ENCODE measurements at regions not wholly inside any gene's neighbourhood (a gene's known extent, or its start where the extent isn't known, plus 50 kb on each side); places are given as distances from the start of the nearest gene placed in this dataset.

DNA sequence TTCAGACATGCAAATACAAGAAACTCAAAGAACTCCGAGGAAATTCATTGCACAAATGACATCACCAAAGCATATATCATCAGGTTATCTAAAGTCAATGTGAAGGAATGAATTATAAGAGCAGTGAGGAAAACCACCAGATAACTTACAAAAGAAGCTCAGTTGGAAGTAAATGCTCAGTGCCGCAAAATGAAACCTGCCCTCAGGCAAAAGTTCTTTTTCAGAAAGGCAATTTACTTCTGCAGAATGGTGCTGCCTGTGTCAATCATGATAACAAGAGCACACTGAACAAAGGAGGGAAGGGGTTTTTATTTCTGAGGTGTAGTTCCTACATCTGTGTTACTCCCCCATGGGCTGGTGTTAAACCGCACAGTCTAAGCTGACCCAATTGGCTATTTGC lies 550.6 kb upstream of the SEMA3D start:
- FAIRE-seq = no peak

DNA sequence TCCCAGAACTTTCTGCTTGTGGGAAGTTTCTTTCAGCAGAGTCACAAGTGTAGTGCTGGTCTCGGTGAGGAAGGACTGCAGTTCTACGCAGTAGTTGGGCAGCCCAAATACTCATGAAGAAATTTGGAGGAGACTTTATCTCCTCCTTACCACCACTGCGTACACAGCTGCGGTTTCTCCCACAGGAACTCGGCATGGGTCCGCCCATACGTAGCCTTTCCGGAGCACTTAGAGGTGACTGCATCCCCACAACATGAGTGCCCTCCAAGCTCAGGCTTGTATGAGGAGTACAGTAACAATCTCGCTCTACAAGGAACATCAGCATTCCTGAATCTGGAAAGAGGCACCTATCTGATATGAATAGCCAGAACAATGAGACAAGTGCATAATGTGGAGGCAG lies 549.2 kb upstream of the SEMA3D start:
- DNase-seq (ENCODE audit: insufficient read length, low spot score) (no peak), FAIRE-seq (no peak)

More for the DNA sequence above, 550.6 kb upstream of the SEMA3D start:
- no peak for DNase-seq (ENCODE audit: insufficient read length, low spot score)

DNA sequence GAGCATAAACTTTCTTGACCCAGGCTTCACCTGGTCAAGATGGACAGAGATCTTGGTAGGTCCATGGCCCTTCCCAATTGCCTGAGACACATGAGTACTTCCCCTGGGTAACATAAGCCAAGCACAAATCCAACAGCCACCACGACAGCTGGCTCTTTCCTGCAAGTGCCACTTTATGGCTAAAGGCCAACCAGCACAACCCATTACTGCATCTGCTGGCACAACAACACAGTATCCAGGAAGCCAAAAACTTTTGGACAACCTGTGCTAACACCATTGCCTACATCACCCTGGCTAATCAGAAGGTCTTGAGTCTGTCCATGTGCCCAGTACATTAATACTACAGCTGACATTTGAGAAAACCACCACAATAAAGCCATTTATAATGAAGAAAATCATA lies 548.0 kb upstream of the SEMA3D start:
- DNase-seq (ENCODE audit: insufficient read length, low spot score) (no peak), FAIRE-seq (no peak)

DNA sequence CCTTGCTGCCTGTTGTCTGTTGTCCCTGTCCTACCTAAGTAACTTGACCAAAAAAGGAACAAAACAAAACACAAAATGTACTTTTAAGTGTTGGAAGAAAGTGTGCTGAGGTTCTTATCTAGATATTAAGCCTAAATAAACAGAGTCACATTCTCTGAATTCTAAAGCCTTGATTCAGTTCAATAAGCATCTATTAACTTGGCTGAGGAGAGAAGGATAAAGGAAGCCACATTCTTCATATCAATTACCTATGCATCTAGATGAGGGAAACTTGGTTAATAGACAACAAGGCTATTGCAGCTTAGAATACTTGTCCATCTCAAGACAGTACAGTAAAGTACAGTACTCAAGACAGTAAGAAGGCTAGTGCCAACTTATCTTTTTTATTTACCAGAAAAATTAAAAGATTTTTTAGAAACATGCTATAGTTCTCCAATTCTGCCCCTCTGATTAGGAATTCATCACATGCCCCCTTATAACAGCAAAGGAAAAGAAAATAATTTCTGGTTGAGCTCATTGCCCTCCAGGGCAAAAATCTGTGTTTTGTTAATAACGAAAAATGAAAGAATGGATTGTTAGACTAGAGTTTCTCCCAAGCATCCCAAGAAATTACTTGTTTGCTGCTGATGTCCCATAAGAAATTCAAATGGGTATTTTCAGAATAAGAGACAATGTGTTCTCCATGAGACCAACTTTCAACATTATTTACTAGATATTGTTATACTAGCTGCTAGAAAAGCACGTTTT lies 546.5 kb upstream of the SEMA3D start:
- DNase-seq (ENCODE audit: insufficient read length, low spot score) = no peak
- no peak for FAIRE-seq

DNA sequence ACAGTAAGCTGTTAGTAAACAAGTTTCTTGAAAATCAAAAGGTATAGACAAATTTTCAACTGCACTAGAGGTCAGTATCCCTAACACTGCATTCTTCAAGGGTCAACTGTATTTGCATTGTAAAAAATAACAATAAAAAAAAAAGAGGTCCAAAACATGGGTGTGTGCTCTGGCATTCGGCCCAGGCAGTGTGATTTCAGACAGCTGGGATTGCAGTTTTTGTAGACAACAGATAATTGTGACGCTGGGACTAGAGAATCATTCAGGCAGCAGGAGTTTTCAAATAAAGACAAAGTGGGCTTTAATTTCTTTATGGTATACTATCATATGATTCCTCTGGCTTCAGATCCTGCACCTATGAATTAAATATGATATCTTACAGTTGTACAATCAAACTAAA lies 543.2 kb upstream of the SEMA3D start:
- DNase-seq (ENCODE audit: insufficient read length, low spot score) (no peak), FAIRE-seq (no peak)

DNA sequence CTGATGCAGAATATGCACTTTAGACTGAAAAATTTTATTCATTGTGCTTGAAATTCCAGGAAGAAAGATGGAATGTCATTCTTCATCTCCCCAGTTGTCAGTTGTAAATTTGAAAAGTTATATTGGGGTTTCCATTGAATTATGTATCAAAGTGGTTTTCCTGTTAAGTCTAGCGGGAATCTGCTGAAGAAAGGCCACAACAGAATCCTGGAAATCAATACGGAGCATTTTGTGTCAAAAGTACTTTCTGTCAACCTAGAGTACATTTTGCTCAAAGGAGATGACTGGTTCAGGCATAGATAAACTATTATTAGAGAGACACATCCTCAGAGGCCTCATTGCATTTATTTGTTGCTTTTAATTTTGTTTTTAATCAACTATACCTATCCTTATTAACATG lies 538.2 kb upstream of the SEMA3D start:
- no peak for FAIRE-seq
- DNase-seq (ENCODE audit: insufficient read length, low spot score) = no peak

DNA sequence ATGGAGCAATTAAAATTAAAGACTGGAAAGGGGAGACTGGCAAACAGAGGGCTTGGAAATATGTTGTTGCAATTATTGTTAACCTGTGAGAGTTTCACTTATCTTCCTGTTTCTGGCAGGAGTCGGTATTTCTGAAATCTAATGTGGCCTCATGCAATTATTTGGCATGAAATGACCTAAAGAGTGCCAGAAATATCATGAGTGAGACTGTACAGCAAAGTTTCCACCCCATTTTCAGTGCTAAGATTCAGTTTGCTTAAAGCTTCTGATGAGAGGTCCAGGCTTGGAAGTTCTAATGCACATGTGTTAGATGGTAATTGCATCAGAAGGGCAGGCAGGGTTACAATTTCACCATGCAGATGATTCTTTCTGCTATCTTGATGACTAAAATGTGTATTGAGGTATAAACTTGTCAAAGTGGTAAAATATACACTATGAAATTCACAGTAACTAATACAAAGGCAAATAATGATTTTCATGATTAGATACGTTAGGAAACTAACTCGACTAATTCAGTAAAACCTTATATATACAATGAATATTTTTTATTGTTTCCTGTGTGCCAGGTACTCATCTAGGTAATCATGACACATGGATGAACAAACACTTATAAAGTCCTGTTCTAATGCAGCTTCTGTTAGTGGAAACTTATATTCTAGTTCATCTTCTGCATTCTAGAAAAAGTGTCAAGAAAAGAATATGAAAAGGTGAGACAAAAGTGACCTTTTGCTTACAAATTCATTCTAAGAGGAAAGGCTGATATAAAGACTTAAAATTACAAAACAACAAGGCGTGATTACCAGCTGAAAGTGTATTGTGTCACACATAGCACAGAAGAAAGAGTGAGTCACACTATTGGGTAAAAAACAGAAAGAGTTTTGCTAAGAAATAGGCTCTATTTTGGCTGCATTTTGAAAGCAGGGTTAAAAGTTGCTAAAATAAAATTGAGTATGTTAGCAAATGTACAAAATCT lies 533.4 kb upstream of the SEMA3D start:
- FAIRE-seq (no peak), DNase-seq (ENCODE audit: insufficient read length, low spot score) (no peak)

DNA sequence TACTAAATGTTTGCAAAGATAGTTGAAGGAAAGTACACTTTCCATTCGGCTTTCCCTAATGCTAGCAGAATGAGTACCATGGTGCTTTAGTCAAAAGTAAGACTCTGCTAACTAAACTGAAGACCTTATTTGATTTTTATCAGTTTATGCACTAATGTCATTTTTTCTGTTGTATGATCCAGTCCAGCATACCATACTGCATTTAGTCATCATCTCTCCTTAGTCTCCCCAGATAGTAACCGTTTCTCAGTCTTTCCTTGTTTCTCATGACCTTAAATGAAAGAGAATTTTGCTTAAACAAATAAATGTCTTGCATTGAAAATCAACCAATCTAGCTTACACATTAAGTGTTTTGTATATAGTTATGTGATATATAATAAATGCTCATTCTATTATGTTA lies 529.5 kb upstream of the SEMA3D start:
- DNase-seq (ENCODE audit: insufficient read length, low spot score) (no peak), FAIRE-seq (no peak)

DNA sequence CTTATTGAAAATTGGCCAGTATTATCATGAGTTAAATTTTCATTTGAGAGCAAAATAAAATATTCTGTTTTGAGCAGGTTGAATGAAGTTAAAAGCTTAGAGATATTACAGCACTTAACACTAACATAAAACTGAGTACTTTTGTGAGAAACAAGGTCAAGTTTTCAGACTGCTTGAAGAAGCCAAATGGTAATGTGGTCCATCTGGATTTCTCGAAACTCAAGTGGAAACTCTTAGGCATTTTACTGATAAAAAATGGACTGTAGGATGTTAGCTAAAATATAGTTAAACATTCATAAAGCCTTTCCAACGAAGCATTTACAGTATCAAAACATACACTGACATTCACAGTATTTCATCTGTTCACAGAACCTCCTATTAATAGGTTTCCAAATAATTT lies 528.1 kb upstream of the SEMA3D start:
- no peak for FAIRE-seq

DNA sequence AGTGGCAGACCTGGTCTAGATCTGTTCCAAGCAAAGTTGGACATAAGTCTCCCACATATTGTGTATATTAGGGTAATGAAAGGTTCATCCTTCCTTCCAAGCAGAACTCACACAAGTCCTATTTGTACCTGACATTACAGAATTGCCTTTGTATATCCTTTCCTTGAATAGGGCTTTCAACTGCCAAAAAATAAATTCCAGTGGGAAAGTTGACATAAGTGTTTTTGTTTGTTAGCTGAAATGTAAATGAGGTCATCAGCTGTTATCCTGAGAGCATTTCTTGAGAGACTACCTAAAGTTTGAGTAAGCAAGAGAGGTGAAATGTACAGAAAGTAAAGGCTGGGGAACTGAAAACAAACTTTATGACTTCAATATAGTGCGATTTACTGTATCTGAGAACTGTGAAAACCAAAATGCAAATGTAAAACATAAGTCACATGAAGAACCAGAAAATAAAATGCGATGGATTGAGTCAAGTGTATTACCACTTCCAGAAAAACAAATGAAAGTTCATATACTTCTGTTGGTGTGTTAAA lies 527.3 kb upstream of the SEMA3D start:
- DNase-seq (ENCODE audit: insufficient read length, low spot score) (no peak), FAIRE-seq (no peak)

More for the DNA sequence above, 528.1 kb upstream of the SEMA3D start:
- no peak for DNase-seq (ENCODE audit: insufficient read length, low spot score)

DNA sequence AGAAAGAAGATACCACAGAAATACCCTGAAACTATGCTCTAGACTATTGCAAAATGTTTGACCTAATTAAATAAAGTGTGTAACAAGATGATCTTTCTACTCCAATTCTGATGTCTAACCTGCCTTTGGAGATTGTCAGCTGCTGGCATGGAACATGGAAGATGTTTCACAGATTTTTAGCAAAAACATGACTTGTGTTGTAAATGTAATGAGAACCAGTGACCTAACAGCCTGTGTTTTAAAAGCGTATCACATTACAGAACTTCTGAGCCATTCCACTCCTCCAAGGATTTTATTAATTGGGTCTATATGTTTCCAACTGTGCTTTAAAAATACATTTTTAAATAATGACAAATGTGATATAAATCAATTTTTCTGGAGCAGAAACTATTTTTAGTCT lies 526.3 kb upstream of the SEMA3D start:
- FAIRE-seq = no peak

DNA sequence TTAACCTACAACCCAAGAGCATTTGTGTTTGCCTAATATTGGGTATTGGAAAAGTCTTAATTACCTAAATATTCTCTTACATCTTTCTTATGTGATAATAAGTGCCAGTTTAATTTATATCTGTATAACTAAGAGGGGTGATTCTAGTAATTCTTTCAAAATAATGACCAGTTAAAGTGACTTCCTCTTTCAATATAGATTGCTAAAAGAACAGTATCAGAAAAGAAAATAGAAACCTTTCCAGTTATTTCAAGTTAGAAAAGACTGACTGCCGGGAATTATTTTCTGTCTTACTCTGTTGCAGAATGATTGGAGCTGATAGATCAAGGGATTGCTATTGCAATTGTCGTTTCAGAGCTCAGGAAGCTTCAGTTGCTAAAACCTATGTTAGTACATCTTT lies 525.0 kb upstream of the SEMA3D start:
- DNase-seq (ENCODE audit: insufficient read length, low spot score) = no peak
- no peak for FAIRE-seq

More for the DNA sequence above, 526.3 kb upstream of the SEMA3D start:
- DNase-seq (ENCODE audit: insufficient read length, low spot score) = no peak

DNA sequence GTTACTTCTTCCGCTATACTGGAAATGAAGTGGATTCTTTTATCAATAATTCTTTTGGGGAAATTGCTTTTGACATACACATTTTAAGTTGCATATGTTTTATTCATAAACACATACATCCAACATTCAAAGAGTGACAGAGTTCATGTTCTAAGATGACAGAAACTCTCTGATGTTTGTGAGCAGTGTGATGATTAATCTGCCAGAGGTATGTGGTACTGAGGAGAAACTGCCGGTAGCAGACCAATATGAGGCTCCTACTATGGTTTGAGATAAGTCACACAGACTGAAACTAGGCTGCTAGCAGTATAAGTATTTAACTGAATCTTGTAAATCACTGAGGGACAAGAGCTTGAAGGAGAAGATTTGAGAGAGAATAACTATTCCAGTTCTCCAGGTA lies 524.1 kb upstream of the SEMA3D start:
- no peak for FAIRE-seq

DNA sequence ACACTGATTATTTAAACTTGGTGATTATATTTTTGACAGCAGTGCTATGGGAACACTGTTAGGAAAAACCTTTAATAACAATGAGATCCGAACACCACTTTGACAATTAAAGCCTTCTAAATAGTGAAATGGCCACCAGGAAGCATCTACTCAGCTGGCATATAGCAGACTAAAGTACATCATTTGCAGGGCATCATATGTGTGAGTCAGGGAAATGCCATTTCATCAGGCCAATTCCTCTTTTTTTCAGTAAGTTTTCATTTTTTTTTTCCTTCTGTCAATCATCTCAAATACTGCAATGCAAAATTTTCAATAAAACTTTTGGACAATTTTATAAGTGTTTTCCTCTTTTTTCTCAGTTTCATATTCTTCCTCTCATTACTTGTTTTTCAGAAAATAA lies 521.4 kb upstream of the SEMA3D start:
- FAIRE-seq (no peak), DNase-seq (ENCODE audit: insufficient read length, low spot score) (no peak)

More for the DNA sequence above, 524.1 kb upstream of the SEMA3D start:
- DNase-seq (ENCODE audit: insufficient read length, low spot score) = no peak

DNA sequence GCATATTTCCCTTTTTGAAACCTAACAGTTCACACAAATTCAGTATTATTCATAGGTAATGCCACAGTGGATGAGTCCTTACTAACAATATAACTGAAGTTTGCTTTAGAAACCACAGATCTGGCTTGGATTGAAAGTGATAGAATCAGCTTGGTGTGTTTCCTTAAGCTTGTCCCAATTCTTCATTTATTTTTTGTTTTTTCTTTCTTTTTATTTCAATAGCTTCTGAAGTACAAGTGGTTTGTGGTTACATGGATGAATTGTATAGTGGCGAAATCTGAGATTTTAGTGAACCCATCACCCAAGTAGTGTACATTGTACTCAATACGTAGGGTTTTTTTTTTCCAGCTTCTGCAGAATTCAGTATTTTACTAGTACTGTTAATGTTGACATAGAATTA lies 518.2 kb upstream of the SEMA3D start:
- FAIRE-seq (no peak), DNase-seq (ENCODE audit: insufficient read length, low spot score) (no peak)

DNA sequence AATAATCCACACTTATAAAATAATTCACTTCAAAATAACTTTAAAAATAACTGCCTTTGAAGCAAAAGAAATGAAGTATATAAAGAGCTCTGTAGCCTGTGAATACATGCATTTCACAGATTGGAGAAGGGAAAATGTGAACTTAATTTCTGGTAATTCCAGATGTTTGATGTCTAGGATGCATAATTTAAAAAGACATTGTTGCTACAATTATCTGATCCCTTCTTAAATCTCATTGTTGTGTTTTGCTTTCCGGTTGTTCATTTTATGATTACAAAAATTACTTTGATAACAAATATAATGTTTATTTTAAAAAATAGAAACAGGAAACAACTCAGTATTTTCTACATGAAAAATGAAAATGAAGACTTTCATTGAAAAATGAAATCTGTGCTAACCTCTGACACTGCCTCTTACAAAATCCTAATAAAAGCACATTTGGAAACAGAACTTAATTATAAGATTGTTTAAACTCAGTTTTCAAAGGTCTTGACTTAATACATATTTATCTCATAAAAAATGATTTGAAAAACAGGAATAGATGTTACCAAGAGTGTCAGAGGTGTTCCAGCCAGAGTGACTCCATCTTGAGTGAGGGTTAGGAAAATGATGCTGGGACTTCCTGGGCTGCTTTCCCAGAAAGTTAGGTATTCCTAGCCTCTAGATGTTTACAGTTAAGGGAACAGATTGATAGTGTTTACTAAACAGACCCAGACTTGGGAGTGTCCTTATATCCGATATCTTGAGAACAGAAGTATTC lies 516.6 kb upstream of the SEMA3D start:
- FAIRE-seq (no peak), DNase-seq (ENCODE audit: insufficient read length, low spot score) (no peak)

DNA sequence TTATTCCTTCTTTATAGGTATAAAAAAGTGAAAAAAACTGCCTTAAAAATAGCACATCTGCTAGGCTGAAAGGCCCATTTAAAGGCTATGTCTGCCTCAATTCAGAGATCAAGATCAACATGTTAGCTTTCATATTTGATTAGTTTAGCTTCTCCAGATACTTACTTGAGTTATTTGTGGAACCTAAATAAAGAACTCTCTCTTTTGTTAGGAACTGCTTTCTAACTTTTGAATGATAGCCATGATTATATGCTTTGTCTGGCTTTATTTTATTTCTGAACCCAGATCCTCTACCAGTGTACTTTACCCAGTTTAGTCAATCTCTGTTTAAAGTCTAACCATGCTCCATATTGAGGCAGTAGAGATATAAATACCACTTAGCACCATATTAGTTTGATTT lies 515.5 kb upstream of the SEMA3D start:
- DNase-seq (ENCODE audit: insufficient read length, low spot score) (no peak), FAIRE-seq (no peak)

DNA sequence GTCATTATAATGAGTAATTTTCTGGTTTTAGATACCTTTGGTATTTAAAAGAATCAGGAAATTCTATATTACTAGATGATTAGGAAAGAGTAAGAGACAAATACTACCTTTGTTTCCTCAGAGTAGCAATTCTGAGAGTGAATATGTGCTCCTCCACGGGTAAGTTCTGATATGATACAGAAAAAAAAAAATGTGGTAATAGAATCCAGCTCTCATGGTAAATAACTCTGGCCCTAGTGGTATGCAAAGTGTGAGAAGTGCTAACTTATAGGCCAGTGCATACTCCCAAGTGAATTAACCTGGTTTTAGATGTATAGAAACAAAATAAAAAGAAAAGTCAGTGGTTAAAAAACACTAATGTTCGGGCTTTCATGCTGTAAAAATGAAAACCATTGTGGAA lies 512.6 kb upstream of the SEMA3D start:
- FAIRE-seq (no peak), DNase-seq (ENCODE audit: insufficient read length, low spot score) (no peak)

DNA sequence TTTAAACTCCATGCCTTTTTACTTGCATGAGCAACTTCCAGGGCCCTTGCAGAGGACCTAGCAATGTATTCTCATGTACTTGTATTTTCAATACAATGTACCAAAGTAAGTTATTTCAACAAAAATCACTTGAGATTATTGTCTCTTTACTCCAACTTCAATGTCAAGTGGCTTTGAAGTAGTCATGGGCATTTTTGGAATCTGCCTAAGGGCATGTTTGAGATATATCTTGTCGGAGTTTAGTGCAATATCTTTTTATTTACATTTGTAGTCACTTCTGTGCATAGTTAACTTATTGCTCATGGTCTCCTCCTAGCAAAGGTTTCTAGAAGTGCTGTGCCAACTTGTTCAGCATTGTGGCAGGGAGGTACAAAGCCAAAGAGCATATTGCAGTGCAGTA lies 508.7 kb upstream of the SEMA3D start:
- FAIRE-seq = no peak

DNA sequence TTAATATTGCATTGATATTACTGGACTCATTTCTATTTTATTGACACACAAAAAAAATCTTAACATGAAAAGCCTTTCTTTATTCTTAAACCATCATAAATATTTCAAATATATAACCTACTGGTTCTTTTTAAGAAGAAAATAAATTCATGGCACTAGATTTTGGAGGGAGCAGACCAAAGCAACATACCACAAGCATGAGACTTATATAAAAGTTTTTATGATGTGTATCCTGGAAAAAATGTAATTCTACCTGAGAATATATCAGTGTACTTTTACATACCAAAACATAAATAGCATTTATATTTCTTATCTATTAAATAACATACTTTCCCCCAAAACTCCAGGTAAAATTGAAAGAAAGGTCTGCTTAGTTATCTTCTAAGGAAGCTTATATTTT lies 508.2 kb upstream of the SEMA3D start:
- no peak for FAIRE-seq
- DNase-seq (ENCODE audit: insufficient read length, low spot score) = no peak

More for the DNA sequence above, 508.7 kb upstream of the SEMA3D start:
- DNase-seq (ENCODE audit: insufficient read length, low spot score) = no peak

DNA sequence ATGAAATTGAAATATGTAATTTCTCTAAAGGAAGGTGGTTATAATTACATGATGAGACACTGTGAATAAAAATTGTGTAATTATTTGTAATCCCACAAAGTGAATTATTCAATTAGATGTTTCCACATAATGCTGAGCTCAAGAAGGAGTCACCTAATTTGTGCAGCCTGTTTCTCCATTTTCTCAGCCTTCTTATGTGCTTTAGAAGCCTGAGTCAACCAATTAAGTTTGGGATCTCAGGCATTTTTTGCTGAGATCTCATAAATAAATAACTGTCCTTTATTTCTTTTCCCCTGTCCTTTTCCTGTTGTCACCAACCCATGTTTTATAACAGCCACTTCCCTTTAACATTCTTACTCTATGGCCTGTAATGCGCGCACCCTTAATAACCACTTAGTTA lies 506.5 kb upstream of the SEMA3D start:
- DNase-seq (ENCODE audit: insufficient read length, low spot score) (no peak), FAIRE-seq (no peak)
